GM12891 (cell line): ENCODE measurements at regions not wholly inside any gene's neighbourhood (a gene's known extent, or its start where the extent isn't known, plus 50 kb on each side); places are given as distances from the start of the nearest gene placed in this dataset.
"Not testable (repeated sequence)": the region's sequence is repeated elsewhere in the genome, so short reads cannot be mapped to it uniquely, and the experiment has no call there.

Experiments used
- POLR2A ChIP-seq: IDR thresholded peaks from 2 replicates; pipeline ENCODE4 v1.6.1; 2011; ENCODE audit warnings: low read depth, low read length, control low read depth
- POLR2AphosphoS5 ChIP-seq: IDR thresholded peaks from 2 replicates; pipeline ENCODE4 v1.6.1; 2011; ENCODE audit warnings: low read depth, low read length, control low read depth
- SPI1 ChIP-seq: IDR thresholded peaks from 2 replicates; pipeline ENCODE4 v1.6.1; 2011; ENCODE audit warnings: low read depth, low read length, control low read depth
- TAF1 ChIP-seq: IDR thresholded peaks from 2 replicates; pipeline ENCODE4 v1.6.1; 2011; ENCODE audit warnings: low read depth, low read length, control low read depth

DNA sequence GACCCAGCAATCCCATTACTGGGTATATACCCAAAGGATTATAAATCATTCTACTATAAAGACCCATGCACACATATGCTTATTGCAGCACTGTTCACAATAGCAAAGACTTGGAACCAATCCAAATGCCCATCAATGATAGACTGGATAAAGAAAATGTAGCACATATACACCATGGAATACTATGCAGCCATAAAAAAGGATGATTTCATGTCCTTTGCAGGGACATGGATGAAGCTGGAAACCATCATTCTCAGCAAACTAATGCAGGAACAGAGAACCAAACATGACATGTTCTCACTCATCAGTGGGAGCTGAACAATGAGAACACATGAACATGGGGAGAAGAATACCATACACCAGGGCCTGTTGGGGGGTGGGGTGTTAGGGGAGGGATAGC lies 339.6 kb upstream of the KLHL4 start:
- not testable (repeated sequence) for TF ChIP-seq POLR2AphosphoS5, POLR2A, SPI1, TAF1
